Femur (tissue), 1 donor: ENCODE measurements at regions not wholly inside any gene's neighbourhood (a gene's known extent, or its start where the extent isn't known, plus 50 kb on each side); places are given as distances from the start of the nearest gene placed in this dataset.

Experiments
- DNase-seq: peaks from one replicate; pipeline ENCODE4 v3.0.0-alpha.2; 2017

GRCh38 chrX:38856670-38857265, 55.5 kb downstream of the MID1IP1 start:
- no peak for DNase-seq

- no peak for DNase-seq
Observed at GRCh38 chrX:38857736-38858523, 56.7 kb downstream of the MID1IP1 start.

- no peak for DNase-seq
Observed at GRCh38 chrX:38859602-38860001, 58.3 kb downstream of the MID1IP1 start.

- DNase-seq: no peak
Observed at GRCh38 chrX:38860106-38861013, 59.1 kb downstream of the MID1IP1 start.

- DNase-seq: no peak
Observed at GRCh38 chrX:38861489-38861888, 60.2 kb downstream of the MID1IP1 start.

GRCh38 chrX:38862100-38862499, 60.8 kb downstream of the MID1IP1 start:
- DNase-seq: no peak

GRCh38 chrX:38864165-38864564, 62.9 kb downstream of the MID1IP1 start:
- no peak for DNase-seq

GRCh38 chrX:38868321-38868720, 67.1 kb downstream of the MID1IP1 start:
- DNase-seq: no peak

GRCh38 chrX:38868941-38869401, 67.7 kb downstream of the MID1IP1 start:
- no peak for DNase-seq

- no peak for DNase-seq
Observed at GRCh38 chrX:38870361-38870895, 69.2 kb downstream of the MID1IP1 start.

GRCh38 chrX:38871129-38872029, 70.1 kb downstream of the MID1IP1 start:
- DNase-seq: no peak

- DNase-seq: no peak
Observed at GRCh38 chrX:38877366-38877765, 76.1 kb downstream of the MID1IP1 start.

GRCh38 chrX:38878641-38879340, 77.5 kb downstream of the MID1IP1 start:
- no peak for DNase-seq

- peak; percentile 76 for DNase-seq
Observed at GRCh38 chrX:38879631-38880220, 78.5 kb downstream of the MID1IP1 start.

- no peak for DNase-seq
Observed at GRCh38 chrX:38880296-38880854, 79.1 kb downstream of the MID1IP1 start.

- DNase-seq: no peak
Observed at GRCh38 chrX:38881066-38881465, 79.8 kb downstream of the MID1IP1 start.

- DNase-seq: no peak
Observed at GRCh38 chrX:38881727-38882126, 80.5 kb downstream of the MID1IP1 start.

- DNase-seq: no peak
Observed at GRCh38 chrX:38882894-38883626, 81.8 kb downstream of the MID1IP1 start.

GRCh38 chrX:38886112-38886511, 84.9 kb downstream of the MID1IP1 start:
- DNase-seq: no peak

GRCh38 chrX:38887222-38887621, 86.0 kb downstream of the MID1IP1 start:
- DNase-seq: no peak
